ENCODE measurements at regions not wholly inside any gene's neighbourhood (a gene's known extent, or its start where the extent isn't known, plus 50 kb on each side); places are given as distances from the start of the nearest gene placed in this dataset.

DNA sequence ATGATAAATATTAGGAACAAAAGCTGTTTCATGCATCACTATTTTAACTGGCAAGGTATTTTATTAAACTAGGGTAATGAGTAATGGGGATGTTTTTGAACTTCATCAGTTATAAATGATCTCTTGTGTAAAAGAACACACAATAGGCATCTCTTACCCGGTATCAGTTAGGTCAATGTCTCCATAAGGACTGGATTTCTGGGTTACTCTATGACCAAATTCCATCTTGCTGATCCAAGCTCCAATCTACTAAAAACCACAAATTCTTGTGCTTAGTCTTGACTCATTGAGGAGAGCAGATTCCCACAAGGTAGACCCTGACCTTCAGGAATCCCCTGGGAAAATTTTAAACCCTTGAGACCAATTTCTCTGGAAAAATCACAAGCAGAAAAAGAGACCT is 1167.7 kb downstream of the XPNPEP1 start:
- DNase-seq (ENCODE audit: insufficient read length, low spot score) (no peak), FAIRE-seq (no peak)

DNA sequence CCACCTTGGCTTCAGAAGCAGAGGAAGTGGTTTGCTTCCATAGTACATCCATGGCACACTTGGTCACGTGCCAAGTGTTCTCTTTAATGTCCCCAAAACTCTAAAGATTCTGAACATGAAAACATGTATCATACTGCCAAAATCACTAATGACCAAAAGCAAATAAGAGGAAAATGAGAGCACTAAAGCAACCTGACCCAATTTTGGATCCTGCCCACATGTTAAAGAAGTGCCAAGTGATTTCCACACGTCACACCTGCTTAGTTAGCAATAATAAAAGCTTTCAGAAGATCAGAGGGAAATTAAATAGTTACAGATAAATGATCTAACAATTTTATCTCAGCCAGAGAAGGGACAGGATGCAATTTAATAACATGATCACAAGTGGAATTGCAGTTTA is 1170.0 kb downstream of the XPNPEP1 start:
- FAIRE-seq (no peak), DNase-seq (ENCODE audit: insufficient read length, low spot score) (no peak)

DNA sequence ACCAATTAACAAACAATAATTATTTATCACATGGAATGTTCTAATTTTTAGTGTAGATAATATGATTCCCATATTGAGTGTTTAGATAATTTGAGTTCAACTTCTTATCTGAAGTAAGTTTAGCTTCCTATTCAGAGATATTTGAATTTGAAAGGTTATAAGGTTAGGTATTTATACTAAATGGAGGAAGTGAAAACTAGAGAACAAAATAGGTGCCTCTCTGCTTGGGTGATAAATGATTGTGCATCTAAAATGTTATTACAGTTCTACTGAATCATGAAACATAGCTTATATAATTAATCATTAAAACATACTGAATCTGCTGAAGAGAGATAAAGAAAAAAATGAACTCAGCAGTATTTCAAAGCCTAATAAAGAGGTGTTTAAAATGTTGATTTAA is 1174.3 kb downstream of the XPNPEP1 start:
- FAIRE-seq = no peak

DNA sequence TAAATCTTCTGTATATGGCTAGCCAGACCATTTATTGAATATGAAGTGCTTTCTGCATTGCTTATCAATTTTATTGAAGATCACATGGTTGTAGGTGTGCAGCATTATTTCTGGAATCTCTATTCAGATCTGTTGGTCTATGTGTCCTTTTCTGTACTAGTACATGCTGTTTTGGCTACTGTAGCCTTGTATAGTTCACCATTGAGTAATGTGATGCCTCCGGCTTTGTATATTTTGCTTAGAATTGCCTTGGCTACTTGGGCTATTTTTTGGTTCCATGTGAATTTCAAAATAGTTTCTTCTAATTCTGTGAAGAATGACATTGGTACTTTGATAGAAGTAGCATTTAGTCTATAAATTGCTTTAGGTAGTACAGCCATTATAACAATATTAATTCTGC is 1187.2 kb downstream of the XPNPEP1 start:
- no peak for FAIRE-seq
- DNase-seq (ENCODE audit: insufficient read length, low spot score) = no peak

More for the DNA sequence above, 1174.3 kb downstream of the XPNPEP1 start:
- DNase-seq (ENCODE audit: insufficient read length, low spot score) = no peak

DNA sequence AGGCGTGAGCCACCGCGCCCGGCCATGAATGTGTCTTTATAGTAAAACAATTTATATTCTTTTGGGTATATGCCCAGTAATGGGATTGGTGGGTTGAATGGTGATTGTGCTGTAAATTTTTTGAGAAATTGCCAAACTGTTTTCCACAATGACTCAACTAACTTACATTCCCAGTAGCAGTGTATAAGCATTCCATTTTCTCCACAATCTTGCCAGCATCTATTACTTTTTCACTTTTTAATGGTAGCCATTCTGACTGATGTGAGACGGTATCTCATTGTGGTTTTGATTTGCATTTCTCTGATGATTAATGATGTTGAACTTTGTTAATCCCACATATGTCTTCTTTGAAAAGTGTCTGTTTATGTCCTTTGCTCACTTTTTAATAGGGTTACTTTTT is 1187.9 kb downstream of the XPNPEP1 start:
- DNase-seq (ENCODE audit: insufficient read length, low spot score) = no peak
- no peak for FAIRE-seq

DNA sequence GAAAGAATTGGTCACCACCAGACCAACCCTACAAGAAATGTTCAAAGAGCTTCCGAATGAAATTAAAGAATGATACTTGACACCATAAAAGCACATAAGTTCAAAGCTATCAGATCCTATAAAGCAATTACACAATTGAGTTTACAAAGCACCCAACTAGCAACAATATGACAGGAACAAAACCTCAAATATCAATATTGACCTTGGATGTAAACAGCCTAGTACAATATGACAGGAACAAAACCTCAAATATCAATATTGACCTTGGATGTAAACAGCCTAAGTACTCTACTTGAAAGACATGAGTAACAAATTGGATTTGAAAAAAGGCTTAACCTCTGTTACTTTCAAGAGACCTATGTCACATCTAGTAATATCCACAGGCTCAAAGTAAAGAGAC is 1201.4 kb downstream of the XPNPEP1 start:
- no peak for FAIRE-seq
- DNase-seq (ENCODE audit: insufficient read length, low spot score) = no peak

DNA sequence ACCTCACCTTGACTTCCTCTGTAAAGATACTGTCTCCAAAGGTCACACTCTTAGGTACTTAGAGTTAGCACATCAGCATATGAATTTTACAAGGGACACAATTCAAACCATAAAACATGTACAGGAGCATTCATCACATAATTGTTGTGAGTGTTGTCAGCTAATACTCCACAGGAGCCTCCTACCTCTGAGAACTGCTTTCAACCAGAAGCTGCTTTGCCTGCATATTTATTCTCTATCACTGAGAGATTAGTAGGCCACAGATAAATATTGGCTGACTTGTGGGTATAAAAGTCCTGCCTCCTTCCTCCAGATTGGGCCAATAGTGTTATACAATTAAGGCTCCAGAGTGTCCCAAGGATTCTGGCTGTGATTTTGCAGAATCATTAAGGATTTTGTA is 1207.0 kb downstream of the XPNPEP1 start:
- FAIRE-seq (no peak), DNase-seq (ENCODE audit: insufficient read length, low spot score) (no peak)

DNA sequence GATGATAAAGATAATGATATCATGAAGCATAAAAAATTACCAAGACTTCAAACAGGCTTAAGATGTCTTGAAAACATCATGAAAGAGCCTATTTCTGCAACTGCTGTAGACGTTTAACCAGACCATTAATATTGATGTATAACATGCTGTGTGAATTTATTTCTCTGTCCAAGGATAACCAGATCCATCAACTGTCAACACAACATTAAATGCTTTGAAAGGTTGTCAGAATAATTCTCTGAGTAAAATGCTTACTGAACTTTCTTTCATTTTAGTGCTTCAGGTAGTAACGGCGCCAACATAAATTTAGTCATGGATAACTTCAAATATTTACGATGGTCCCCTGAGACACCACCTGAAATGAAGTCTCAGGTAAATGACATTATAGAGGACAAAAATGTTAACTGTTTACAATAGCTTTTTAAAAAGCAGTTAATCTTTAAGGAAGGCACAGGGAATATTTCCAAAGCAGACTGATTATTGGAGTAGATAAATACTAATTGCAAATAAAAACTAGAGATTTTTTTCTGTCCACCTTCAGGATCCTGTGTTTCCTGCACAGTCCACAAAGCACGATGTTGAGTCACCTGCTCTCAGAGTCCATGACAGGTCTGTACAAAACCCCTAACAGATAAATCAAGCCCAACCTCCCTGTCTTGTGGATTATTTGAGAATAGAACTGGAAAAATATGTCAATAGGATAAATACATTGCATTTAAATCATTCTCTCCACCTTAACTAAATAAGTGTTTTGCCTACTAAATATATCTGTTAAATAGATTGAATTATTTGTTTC is 1213.2 kb downstream of the XPNPEP1 start:
- no peak for FAIRE-seq
- no peak for DNase-seq (ENCODE audit: insufficient read length, low spot score)

DNA sequence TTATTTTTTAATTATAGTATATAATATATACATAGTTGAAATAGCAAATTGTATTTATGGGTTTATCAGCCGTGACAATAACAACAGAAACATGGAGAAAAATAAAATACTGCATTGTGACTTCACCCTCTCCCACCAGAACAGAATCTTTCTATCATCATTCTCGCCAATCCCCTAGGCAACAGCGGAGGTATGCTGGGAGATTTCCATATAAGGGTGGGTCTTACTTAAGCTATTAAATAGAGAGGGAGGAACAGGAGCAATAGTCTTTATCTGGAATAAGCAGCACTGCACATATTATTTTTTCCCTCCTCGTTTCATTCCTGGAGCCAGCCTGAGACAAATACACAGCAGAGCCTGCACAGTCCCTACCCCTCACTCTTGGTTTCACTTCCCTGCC is 1214.9 kb downstream of the XPNPEP1 start:
- DNase-seq (ENCODE audit: insufficient read length, low spot score) (no peak), FAIRE-seq (no peak)

DNA sequence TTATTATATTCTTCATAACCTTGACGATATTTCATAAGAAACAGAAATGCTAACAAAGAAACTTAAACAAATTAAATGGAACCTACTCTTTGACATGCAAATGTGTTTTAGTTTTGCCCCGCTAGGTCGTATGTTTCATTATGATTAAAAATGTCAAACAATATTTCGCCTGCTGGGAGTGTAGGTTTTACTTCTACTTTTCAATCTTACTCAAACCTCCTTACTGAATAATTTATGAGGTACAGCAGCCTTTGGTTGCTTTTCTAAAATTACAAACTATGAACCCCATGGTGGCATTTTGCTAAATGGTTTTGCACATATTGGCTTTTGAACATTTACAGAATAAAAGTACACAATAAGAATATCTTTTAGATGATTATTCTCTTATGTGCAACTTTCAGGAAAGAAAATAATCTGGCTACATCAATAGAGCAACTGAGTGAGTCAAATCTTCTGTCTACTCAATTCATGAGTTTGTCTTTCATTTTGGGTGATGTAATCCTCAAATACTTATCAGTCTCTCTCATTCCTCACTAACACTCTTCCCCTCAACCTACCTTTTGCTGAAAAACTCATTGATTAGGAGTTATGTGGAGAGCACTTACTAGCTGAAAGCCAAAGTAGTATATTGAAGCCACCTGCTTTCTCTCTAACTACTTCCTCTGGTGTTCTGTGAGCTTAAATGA is 1226.4 kb downstream of the XPNPEP1 start:
- FAIRE-seq (peak; percentile 79), DNase-seq (ENCODE audit: insufficient read length, low spot score) (no peak)

DNA sequence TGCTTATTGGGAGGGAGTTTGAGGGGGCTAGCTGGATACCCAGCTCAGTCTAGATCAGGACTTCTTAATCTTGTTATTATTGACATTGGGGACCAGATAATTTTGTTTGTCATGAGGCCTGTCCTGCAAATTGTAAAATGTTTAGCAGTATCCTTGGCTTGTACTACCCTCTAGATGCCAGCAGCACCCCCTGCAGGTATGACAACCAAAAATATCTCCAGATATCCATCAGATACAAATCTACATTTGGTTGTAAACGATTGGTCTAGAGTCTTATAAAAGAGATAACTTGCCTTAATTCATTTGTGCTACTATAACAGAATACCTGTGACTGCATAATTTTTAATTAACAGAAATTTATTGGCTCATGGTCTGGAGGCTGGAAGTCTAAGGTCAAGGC is 1232.2 kb downstream of the XPNPEP1 start:
- FAIRE-seq (no peak), DNase-seq (ENCODE audit: insufficient read length, low spot score) (no peak)

DNA sequence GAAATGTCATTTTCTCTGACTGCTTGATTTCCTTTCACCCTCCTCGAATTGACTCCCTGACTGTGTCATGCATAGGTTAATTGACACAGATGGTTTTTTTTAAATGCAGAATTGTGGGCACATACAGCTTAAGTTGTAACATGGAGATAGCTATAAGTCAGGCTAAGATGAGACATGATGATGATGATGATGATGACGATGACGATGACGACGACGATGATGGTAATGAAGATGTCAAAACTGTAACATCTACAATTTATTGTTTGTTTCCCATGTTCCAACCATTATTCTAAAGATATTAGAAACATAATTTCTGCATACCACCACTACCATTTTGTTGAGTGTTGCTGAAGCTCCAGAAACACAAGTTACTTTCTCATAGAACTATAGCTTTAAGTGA is 1232.8 kb downstream of the XPNPEP1 start:
- FAIRE-seq (no peak), DNase-seq (ENCODE audit: insufficient read length, low spot score) (no peak)

DNA sequence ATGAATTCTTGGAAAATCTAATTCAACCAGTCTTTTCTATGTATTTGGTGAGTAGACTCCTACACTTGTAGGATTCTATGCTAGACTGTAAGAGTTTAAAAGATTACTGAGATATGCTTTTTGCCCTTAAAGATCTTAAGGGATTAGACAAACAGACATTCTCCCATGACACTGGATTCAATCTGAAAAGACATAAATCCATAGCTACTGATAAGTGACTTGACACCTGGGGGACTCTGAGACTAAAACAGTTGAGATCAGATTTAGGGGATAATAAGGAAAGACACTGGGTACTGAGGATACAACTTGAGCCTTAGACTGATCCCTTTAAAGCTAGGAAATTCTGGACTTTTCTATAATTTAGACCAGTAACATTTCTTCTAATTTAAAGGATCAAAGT is 1233.4 kb downstream of the XPNPEP1 start:
- no peak for DNase-seq (ENCODE audit: insufficient read length, low spot score)
- no peak for FAIRE-seq

DNA sequence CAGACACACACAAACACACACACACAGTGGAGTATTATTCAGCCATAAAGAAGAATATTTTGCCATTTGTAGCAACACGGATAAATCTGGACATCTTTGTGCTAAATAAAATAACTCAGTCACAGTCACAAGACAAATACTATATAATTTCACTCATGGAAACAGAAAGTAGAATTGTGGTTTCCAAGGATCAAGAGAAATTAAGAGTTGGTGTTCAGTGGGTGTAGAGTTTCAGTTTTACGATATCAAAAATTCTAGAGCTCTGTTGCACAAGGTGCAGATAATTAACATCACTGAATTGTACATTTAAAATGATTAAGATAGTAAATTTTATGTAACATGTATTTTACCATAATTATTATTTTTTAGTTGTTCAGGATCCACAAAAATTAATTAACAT is 1235.0 kb downstream of the XPNPEP1 start:
- no peak for FAIRE-seq
- DNase-seq (ENCODE audit: insufficient read length, low spot score) = no peak

DNA sequence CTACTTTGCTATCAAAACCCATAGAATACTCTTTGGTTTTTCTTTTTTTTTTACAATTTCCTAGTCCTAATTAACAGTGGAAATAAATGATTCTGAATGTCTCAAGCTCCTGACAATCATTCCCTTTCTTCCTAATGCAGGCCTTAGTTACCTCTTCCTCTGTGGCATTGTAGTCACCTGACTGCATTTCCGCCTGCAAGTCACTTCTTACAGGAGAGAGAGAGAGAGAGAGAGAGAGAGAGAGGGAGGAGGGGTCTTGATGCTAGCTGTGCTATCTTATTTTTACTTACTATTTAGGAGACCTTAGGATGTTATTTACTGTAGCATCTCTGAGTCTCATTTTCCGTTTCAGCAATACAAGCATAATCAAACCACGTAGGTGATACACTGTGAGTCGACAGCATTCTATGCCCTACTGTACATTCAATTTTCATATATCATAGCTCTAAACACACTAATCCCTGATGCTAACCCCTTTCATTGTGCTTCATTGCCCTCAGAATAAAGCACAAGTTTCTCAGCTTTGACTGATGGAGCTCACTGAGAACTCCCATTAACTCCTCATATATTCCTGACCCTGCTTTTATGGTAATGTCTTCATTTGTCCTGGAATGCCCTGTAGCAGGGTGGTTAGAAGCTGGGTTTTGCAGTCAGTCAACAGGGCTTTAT is 1237.3 kb downstream of the XPNPEP1 start:
- DNase-seq (ENCODE audit: insufficient read length, low spot score) (no peak), FAIRE-seq (no peak)

DNA sequence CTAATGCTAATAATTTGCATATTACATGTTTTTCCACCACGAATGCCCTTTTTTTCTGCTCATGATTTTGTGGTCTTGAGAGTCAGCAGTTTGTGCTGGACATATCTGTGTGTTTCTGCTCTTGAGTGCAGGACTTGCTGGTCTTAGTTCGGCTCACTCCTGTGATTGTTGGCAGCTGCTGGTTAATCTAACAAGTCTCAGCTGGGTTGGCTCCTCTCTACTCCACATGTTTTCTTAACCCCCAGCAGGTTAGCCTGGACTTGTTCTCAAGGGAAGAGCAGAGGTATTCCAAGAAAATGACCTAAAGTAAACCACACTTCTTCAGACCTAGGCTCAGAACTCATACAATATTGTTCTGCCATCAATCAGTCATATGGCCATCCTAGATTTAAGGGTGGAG is 1238.9 kb downstream of the XPNPEP1 start:
- no peak for FAIRE-seq
- DNase-seq (ENCODE audit: insufficient read length, low spot score) = no peak

DNA sequence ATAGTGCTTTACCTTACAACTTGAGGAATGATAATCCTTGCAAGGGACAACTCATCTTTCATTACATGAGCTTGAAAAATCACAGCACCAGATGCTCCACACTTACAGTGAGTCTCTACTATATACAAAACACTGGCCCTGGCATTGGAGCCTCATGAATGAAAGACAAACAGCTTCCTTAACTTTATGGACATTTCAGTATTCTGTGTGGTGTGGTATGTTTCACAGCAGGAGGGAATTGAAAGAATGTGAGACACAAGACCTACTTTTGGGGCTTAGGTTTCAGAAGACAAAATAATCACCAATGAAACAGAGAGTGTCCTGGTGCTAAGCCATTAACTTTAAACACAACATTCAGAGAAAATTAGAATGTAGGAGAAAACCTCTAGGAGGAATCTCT is 1249.6 kb downstream of the XPNPEP1 start:
- no peak for FAIRE-seq
- no peak for DNase-seq (ENCODE audit: insufficient read length, low spot score)

DNA sequence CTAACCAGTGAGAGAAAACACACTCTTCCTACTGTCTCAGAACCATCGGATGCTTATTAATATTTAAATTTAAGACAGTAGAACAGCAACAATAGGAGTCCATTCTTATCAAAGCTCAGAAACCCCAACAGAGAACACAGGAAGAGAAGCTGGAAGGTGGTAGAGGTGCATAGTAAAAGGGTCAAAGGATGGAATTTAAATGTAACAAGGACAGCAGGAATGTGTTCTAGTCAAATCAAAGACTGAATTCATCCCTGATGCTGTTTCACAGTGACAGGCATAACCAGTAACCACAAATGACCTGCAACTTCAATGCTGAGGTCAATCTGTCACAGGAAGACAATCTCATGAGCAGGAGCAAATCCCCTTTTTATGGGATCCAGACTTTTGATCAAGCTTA is 1259.7 kb downstream of the XPNPEP1 start:
- FAIRE-seq = no peak
- DNase-seq (ENCODE audit: insufficient read length, low spot score) = no peak

DNA sequence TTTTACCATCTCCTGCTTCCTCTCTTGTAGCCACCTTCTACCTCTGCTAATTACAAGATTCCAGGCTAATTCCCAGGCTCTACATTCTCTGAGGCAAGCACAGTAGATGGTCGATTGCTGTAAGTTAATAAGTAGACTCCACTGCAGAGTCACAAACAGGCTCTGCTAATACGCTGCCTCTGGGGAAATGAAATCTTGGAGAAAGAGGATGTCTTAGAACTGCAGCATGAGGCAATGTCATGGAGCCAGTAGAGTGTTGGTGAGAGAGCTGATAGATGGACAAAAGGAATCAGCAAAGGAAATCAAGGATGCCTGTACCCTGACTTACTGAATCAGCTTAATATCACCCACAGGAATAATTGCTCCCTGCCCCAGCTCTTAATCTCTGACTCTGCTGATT is 1260.3 kb downstream of the XPNPEP1 start:
- DNase-seq (ENCODE audit: insufficient read length, low spot score) (no peak), FAIRE-seq (no peak)

DNA sequence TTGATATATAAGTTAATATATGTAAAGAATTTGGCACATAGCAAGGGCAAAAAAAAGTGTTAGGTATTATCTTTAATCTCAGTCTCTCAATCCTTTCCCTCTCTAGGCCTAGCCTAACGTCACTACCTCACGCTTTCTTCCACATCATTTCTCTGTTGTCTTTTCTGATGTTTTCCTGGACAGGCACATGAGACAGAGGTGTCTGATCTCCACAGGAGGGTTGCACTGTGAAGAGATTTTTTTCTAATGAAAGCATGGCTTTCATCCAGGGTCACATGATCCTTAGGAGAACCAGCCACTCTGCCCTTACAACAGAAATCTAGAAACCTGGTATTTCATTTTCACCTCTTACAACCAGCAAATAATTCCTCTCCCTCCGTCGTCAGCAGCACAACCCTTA is 1268.3 kb downstream of the XPNPEP1 start:
- DNase-seq (ENCODE audit: insufficient read length, low spot score) (no peak), FAIRE-seq (no peak)

DNA sequence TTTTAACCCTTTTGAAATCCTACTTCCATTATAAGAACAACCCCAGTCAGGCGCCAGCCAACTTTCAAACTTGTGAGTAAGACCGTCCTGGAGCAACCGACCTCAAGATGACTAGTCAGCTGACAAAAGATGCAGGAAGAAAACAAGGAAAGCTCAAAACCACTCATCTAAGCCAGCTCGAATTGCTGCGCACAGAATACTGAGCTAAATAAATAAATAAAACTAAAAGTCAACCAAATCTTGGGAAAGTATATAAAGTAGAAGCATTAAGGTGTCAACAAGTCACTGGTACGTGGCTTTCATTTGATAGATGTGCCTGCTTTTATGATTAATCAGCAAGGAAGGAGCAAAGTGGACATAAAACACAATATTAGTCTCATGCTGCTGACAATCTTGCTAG is 1269.8 kb downstream of the XPNPEP1 start:
- FAIRE-seq (no peak), DNase-seq (ENCODE audit: insufficient read length, low spot score) (no peak)

DNA sequence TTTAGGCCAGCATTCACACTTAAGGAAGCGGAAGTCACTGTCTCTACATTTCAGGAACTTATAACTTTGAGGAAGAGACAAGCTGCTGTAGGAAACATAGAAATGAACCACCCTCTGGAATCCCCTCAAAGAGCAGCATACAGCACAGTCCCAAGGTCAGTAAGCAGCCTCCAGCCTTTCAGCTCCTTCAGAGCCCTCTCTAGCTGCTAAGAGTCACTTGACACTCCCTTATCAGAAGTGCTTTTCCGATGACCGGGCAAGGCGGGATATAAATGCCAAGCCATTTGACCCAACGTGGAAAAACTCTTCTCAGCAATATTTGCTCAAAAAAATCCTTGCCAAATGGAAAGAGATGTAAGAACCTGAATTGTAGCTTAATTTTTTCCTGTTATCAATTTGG is 1284.3 kb downstream of the XPNPEP1 start:
- DNase-seq (ENCODE audit: insufficient read length, low spot score) (no peak), FAIRE-seq (no peak)

Data from GM19239 (cell line).